Transverse colon (tissue), 4 donors: ENCODE measurements at regions not wholly inside any gene's neighbourhood (a gene's known extent, or its start where the extent isn't known, plus 50 kb on each side); places are given as distances from the start of the nearest gene placed in this dataset.

Source experiments
- DNase-seq: peaks from one replicate; pipeline ENCODE4 v3.0.0-alpha.2; 2019
- H3K27ac ChIP-seq, 4 donors: fragments of 200-600 bp; sonication (generic); 2 replicates each; pipeline ENCODE4 v1.5.1; 2016 to 2018; ENCODE audit warnings: inconsistent platforms in 4 of 4
- H3K27me3 ChIP-seq: fragments of 200-600 bp; sonication (generic); 2 replicates; pipeline ENCODE4 v1.5.1; 2017; ENCODE audit warnings: inconsistent platforms
- H3K36me3 ChIP-seq, 4 donors: fragments of 200-600 bp; sonication (generic); 2 replicates each; pipeline ENCODE4 v1.5.1; 2017 to 2019; ENCODE audit warnings: inconsistent platforms in 4 of 4
- H3K4me1 ChIP-seq, 4 donors: fragments of 200-600 bp; sonication (generic); 2 replicates each; pipeline ENCODE4 v1.5.1; 2017 to 2020; ENCODE audit warnings: inconsistent platforms in 4 of 4
- H3K4me3 ChIP-seq, 4 donors: fragments of 200-600 bp; sonication (generic); 1 replicate in 1 of 4; 2 replicates in 3 of 4; pipeline versions ENCODE4 v1.5.1 to v1.6.1; 2017 to 2019; ENCODE audit warnings: inconsistent platforms in 4 of 4
- H3K9me3 ChIP-seq, 2 donors: fragments of 200-600 bp; sonication (generic); 2 replicates each; pipeline ENCODE4 v1.5.1; 2017 to 2019; ENCODE audit warnings: inconsistent platforms in 2 of 2
- EP300 ChIP-seq: sonication (generic); formaldehyde crosslinking; IDR thresholded peaks from one replicate; pipeline ENCODE4 v1.6.1; 2017; ENCODE audit warnings: antibody characterized with exemption, low read depth
- POLR2A ChIP-seq: fragments of 450-650 bp; IDR thresholded peaks from one replicate; pipeline ENCODE4 v1.6.1; 2016; ENCODE audit warnings: antibody characterized with exemption, mild to moderate bottlenecking, moderate library complexity
- POLR2AphosphoS5 ChIP-seq, 3 donors: sonication (generic); formaldehyde crosslinking; IDR thresholded peaks; one replicate each; pipeline ENCODE4 v1.6.1; 2016; ENCODE audit warnings: antibody characterized with exemption in 3 of 3
- WGBS, 2 donors: methylation state at CpG; one replicate each; pipeline ENCODE4 v1.1.5; 2018; ENCODE audit warnings: low coverage in 1 of 2; 5-methylcytosine and 5-hydroxymethylcytosine counted together
- in situ Hi-C, 4 donors: fragments of 200-750 bp; cut with MboI; loops; one replicate each; pipeline versions ENCODE4 v1.15.0 to v1.15.1; 2017; ENCODE audit warnings: low sequenced_read_pairs in 3 of 4, low pct_ligation_motif_present in 1 of 4, low pct_unique_long_range_greater_than_20kb in 1 of 4
- intact Hi-C: fragments of 100-400 bp; cut with DNase I; formaldehyde crosslinking; loops from one replicate; pipeline ENCODE4 v1.15.1; 2023; ENCODE audit warnings: low total_unique reads
- TF ChIP-seq, protein P1 (sequence below), 5 experiments: fragments of 200-600 bp in 3 of 5; fragments of 450-650 bp in 2 of 5; sonication (generic) in 3 of 5; IDR thresholded peaks; 1 replicate in 2 of 5; 2 replicates in 3 of 5; pipeline ENCODE4 v1.5.1; 2016 to 2017; ENCODE audit warnings: antibody characterized with exemption in 5 of 5, inconsistent platforms in 3 of 5, mild to moderate bottlenecking in 2 of 5, moderate library complexity in 1 of 5

DNA sequence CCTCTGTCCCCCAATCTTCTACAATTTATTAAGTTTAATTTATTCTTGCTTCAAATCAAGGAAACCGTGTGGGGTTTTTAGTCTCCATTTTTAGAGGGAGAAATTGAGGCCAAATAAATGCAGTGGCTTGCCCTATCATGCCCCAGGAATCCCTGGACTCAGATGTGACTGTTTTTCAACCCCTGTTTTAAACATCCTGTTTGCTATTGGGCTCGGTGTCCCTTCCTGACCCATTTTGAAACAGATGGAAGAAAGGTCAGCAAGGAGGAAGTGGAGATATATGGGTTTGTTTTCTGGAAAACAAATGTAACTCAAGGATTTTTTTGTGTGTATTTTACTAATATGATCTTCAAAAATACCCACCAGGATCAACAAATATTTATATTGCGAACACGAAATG, 84.7 kb downstream of the DACT1 start:
- Histone ChIP-seq H3K36me3 (no peaks in the 10 kb centered on the region), H3K9me3 (no peaks in the 10 kb centered on the region), H3K27ac (no peak overlapping the region), H3K4me1 (peaks cover 0 to 6% (median 0%) of the 10 kb centered on the region in 4 donors), H3K27me3 (no peaks in the 10 kb centered on the region), H3K4me3 (no peak overlapping the region)
- DNase-seq, result no peak
- TF ChIP-seq POLR2A (no peak), POLR2AphosphoS5 (IDR thresholded peaks at IDR 0.05) (no peak), EP300 (no peak)
- TF ChIP-seq, protein P1, sequence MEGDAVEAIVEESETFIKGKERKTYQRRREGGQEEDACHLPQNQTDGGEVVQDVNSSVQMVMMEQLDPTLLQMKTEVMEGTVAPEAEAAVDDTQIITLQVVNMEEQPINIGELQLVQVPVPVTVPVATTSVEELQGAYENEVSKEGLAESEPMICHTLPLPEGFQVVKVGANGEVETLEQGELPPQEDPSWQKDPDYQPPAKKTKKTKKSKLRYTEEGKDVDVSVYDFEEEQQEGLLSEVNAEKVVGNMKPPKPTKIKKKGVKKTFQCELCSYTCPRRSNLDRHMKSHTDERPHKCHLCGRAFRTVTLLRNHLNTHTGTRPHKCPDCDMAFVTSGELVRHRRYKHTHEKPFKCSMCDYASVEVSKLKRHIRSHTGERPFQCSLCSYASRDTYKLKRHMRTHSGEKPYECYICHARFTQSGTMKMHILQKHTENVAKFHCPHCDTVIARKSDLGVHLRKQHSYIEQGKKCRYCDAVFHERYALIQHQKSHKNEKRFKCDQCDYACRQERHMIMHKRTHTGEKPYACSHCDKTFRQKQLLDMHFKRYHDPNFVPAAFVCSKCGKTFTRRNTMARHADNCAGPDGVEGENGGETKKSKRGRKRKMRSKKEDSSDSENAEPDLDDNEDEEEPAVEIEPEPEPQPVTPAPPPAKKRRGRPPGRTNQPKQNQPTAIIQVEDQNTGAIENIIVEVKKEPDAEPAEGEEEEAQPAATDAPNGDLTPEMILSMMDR (IDR thresholded peaks at IDR 0.05), result no peak
- WGBS, 2 donors, result 69 to 76% methylated on average over 4 of the region's 4 CpGs
- intact Hi-C loops (no loop called here), in situ Hi-C loops (no loop called here)

DNA sequence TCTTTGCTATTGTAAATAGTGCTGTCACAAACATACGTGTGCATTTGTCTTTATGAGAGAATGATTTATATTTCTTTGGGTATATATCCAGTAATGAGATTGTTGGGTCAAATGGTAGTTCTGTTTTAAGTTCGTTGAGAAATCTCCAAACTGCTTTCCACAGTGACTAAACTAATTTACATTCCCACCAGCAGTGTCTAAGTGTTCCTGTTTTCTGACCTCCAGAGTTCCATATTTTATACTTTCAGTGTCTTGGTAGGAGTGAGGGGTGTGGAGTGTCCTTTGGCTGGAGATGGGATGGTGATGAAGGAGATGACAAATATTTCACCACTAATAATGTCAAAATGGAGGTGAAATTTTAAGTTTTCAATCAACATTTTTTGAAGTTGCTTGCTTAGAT, 86.4 kb downstream of the DACT1 start:
- peaks cover 0 to 6% (median 0%) of the 10 kb centered on the region in 4 donors for H3K4me1 ChIP-seq
- 52 to 65% methylated on average over 2 of the region's 2 CpGs for WGBS, 2 donors
- no peak overlapping the region for H3K4me3 ChIP-seq
- no peak overlapping the region for H3K27ac ChIP-seq
- intact Hi-C loops (no loop called here), in situ Hi-C loops (no loop called here)
- no peaks in the 10 kb centered on the region for H3K36me3 ChIP-seq
- TF ChIP-seq POLR2A (no peak), EP300 (no peak), POLR2AphosphoS5 (IDR thresholded peaks at IDR 0.05) (no peak)
- TF ChIP-seq, protein P1 (IDR thresholded peaks at IDR 0.05), result no peak
- DNase-seq, result no peak
- no peaks in the 10 kb centered on the region for H3K9me3 ChIP-seq
- no peaks in the 10 kb centered on the region for H3K27me3 ChIP-seq

DNA sequence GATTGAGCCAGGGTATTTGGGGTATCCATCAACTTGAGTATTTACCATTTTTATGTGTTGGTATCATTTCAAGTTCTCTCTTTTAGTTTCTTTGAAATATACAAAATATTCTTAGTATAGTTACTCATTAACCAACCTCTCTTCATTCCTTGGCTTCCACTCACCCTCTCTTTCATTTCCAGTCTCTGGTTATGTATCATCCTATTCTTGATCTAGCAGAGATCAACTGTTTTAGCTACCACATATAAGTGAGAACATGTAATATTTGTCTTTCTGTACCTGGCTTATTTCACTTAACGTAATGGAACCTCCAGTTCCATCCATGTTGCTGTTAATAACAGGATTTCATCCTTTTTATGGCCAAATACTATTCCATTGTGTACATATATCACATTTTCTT, 86.9 kb downstream of the DACT1 start:
- in situ Hi-C loops (no loop called here), intact Hi-C loops (no loop called here)
- Histone ChIP-seq H3K9me3 (no peaks in the 10 kb centered on the region), H3K36me3 (no peaks in the 10 kb centered on the region), H3K4me3 (no peak overlapping the region), H3K4me1 (peaks cover 0 to 6% (median 0%) of the 10 kb centered on the region in 4 donors), H3K27me3 (no peaks in the 10 kb centered on the region), H3K27ac (no peak overlapping the region)
- WGBS, 2 donors, result 67 to 81% methylated on average over 1 of the region's 1 CpG
- TF ChIP-seq, protein P1 (IDR thresholded peaks at IDR 0.05), result no peak
- TF ChIP-seq EP300, result no peak
- no peak for TF ChIP-seq POLR2A
- TF ChIP-seq POLR2AphosphoS5 (IDR thresholded peaks at IDR 0.05), result no peak
- DNase-seq, result no peak

DNA sequence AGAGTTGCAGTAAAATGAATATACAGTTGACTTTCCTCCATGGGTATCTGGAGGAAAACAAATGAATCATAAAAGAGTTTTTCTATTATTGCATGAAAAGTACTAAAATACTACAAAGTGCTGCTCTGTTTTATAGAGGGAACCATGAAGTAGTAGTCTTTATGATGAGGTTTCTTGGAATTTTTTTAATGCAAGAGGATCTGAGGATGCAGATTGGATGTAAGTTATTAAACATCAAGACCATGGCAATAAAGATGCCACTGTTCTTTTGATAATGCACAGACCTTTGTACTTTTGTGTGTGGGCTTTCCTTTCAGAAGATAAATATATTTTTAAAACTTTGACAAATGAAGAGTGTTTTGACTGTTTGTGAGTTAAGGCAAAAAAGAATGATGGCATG, 87.5 kb downstream of the DACT1 start:
- in situ Hi-C loops, result no loop called here
- intact Hi-C loops, result no loop called here
- no peaks in the 10 kb centered on the region for H3K9me3 ChIP-seq
- no peak overlapping the region for H3K4me3 ChIP-seq
- no peak for DNase-seq
- peaks cover 0 to 6% (median 0%) of the 10 kb centered on the region in 4 donors for H3K4me1 ChIP-seq
- no peaks in the 10 kb centered on the region for H3K36me3 ChIP-seq
- H3K27ac ChIP-seq, result no peak overlapping the region
- TF ChIP-seq EP300, result no peak
- TF ChIP-seq, protein P1 (IDR thresholded peaks at IDR 0.05), result no peak
- no peak for TF ChIP-seq POLR2A
- TF ChIP-seq POLR2AphosphoS5 (IDR thresholded peaks at IDR 0.05), result no peak
- no peaks in the 10 kb centered on the region for H3K27me3 ChIP-seq
